ENCODE measurements at regions not wholly inside any gene's neighbourhood (a gene's known extent, or its start where the extent isn't known, plus 50 kb on each side); places are given as distances from the start of the nearest gene placed in this dataset.

DNA sequence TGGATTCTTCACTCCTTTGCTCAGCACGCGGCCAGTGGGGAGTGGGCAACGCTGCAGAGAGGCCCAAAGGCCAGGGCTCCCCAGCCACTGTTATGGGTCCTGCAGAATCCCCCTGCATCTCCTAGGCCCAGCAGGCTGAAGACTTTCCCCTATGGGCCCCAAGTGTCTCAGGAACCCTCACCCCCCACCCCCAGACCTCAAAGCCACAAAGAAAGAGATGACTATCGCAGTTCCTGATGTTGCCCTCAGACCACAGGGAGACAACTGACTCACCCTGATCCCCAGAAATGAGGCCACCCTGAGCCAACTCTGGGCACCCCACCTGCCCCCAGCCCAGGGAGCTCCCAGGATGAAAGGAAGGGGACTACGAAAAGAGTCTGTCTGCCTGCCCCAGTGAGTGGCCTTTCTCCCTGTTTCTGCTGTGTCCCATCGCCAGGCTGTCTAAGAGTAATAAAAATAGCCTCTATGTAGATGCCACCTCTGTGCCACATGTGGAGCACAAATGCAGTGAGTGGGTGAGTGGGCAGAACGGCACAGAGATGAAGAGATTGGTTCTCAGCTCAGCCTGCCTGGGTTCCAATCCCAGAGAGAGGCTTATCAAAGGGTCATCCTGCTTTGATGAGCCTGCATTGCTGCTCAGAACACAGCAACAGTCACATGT is 283.0 kb downstream of the UACA start:
- no peak for DNase-seq (ENCODE audit: low read depth in 1 of 2, low spot score in 2 of 2)
- Histone ChIP-seq H3K79me2 (ENCODE audit: control insufficient read depth in 1 of 2, insufficient read depth in 2 of 2, low read length in 2 of 2) (no peaks in the 10 kb centered on the region), H2BK5ac (ENCODE audit: low read depth, low read length) (no peak overlapping the region), H3K9ac (replicated peaks in 1 of 4; ENCODE audit: extremely low read depth in 1 of 4, low read depth in 3 of 4, low read length in 3 of 4) (no peak overlapping the region), H4K20me1 (replicated peaks in 1 of 2; ENCODE audit: control insufficient read depth in 1 of 2, insufficient read depth in 2 of 2, low read length in 2 of 2) (no peaks in the 10 kb centered on the region), H3K4me1 (replicated peaks in 1 of 4; ENCODE audit: control insufficient read depth in 3 of 4, insufficient read depth in 4 of 4, low read length in 3 of 4) (no peaks in the 10 kb centered on the region), H2BK15ac (ENCODE audit: low read length) (no peak overlapping the region), H3K79me1 (ENCODE audit: low read depth, low read length) (no peaks in the 10 kb centered on the region), H4K5ac (ENCODE audit: insufficient read length, low read depth, low read length) (no peak overlapping the region), H3K9me3 (ENCODE audit: insufficient read depth in 2 of 2, low read depth in 1 of 2, low read length in 1 of 2) (no peaks in the 10 kb centered on the region), H3K23me2 (ENCODE audit: low read depth, low read length) (no peaks in the 10 kb centered on the region; the same call in 1 of the 2 replicates), H2AK5ac (ENCODE audit: low read depth, low read length) (no peak overlapping the region), H3K56ac (replicated peaks; ENCODE audit: insufficient read length, low read depth, low read length) (no peak overlapping the region), H3K27me3 (replicated peaks in 1 of 4; ENCODE audit: control insufficient read depth in 3 of 4, extremely low read depth in 1 of 4, insufficient read depth in 3 of 4, low read length in 3 of 4) (no peaks in the 10 kb centered on the region), H3K4me3 (ENCODE audit: extremely low read depth in 1 of 4, insufficient read depth in 2 of 4, low read depth in 3 of 4, low read length in 4 of 4) (no peak overlapping the region), H3K14ac (ENCODE audit: insufficient read length) (no peak overlapping the region), H4K8ac (ENCODE audit: extremely low read depth, insufficient read depth, low read length) (no peak overlapping the region), H2BK120ac (replicated peaks; ENCODE audit: low read depth, low read length) (no peak overlapping the region), H3K23ac (ENCODE audit: insufficient read length) (no peak overlapping the region), H3K18ac (ENCODE audit: extremely low read depth, low read length) (no peak overlapping the region), H3K4ac (replicated peaks; ENCODE audit: insufficient read length, low read depth, low read length) (no peak overlapping the region), H4K91ac (replicated peaks; ENCODE audit: insufficient read length, low read length) (no peak overlapping the region), H2AFZ (ENCODE audit: low read length) (no peak overlapping the region), H3K36me3 (ENCODE audit: control insufficient read depth in 2 of 4, insufficient read depth in 4 of 4, low read length in 3 of 4) (no peaks in the 10 kb centered on the region), H3K27ac (ENCODE audit: low read depth, low read length) (no peak overlapping the region), H2BK20ac (ENCODE audit: low read length) (no peak overlapping the region), H2BK12ac (ENCODE audit: low read depth, low read length) (no peak overlapping the region), H3K4me2 (ENCODE audit: insufficient read depth in 1 of 2, low read depth in 2 of 2, low read length in 2 of 2) (no peak overlapping the region)
- CTCF ChIA-PET (ENCODE audit: partially characterized antibody) = interaction anchor here (0.6 to 9.8 kb wide), 6 partner anchors 8 to 1018 kb away, joined by 3 to 81 read pairs (median 4); no protein-coding TSS in a partner anchor
- 87% methylated on average over 7 of the region's 7 CpGs; no CpG with 5 or more reads in 1 of the 2 experiments for WGBS, 2 experiments (ENCODE audit: extremely low coverage in 1 of 2, insufficient coverage in 1 of 2, insufficient read length in 1 of 2, insufficient replicate concordance in 2 of 2, low coverage in 1 of 2, low lambda C conversion rate in 2 of 2, missing lambda C conversion rate in 1 of 2)
- FAIRE-seq = no peak
- no peak for TF ChIP-seq GTF2F1 (IDR thresholded peaks at IDR 0.05; ENCODE audit: borderline replicate concordance, low read depth, low read length)
- no peak for TF ChIP-seq SAP30 (IDR thresholded peaks at IDR 0.05; ENCODE audit: insufficient read depth, insufficient replicate concordance, low read length)
- no peak for TF ChIP-seq CBX5 (IDR thresholded peaks at IDR 0.05; ENCODE audit: low read depth, low read length)
- TF ChIP-seq JUND (IDR thresholded peaks at IDR 0.05; ENCODE audit: low read length) = no peak
- POLR2A ChIA-PET (ENCODE audit: partially characterized antibody) = no interaction called here

Measured in H1 (cell line).